ENCODE measurements at regions not wholly inside any gene's neighbourhood (a gene's known extent, or its start where the extent isn't known, plus 50 kb on each side); places are given as distances from the start of the nearest gene placed in this dataset.

- no peak for ATAC-seq
- no peak for TF ChIP-seq GLIS3 (CRISPR knock-in tag; IDR thresholded peaks at IDR 0.05)
Observed at GRCh38 chr11:28483072-28483867, 375.1 kb downstream of the METTL15 start.

DNA sequence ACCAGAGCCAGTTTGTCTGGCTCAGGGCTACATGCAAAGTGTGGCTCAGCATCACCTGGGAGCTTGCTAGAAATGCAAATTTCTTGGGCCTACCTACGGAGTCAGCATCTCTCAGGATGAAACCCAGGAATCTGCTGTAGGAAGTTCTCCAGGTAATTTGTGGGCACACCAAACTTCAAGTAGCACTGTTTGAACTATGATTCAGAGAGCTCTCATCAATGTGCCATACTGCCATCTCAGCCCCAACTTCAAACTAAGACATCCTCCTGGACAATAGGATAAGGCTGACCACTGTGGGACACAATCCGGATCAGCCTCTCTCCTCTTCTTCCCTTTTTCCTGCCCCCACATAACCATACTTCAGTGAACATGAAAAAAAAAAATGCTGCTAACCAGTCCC, 374.5 kb downstream of the METTL15 start:
- no peak for ATAC-seq

DNA sequence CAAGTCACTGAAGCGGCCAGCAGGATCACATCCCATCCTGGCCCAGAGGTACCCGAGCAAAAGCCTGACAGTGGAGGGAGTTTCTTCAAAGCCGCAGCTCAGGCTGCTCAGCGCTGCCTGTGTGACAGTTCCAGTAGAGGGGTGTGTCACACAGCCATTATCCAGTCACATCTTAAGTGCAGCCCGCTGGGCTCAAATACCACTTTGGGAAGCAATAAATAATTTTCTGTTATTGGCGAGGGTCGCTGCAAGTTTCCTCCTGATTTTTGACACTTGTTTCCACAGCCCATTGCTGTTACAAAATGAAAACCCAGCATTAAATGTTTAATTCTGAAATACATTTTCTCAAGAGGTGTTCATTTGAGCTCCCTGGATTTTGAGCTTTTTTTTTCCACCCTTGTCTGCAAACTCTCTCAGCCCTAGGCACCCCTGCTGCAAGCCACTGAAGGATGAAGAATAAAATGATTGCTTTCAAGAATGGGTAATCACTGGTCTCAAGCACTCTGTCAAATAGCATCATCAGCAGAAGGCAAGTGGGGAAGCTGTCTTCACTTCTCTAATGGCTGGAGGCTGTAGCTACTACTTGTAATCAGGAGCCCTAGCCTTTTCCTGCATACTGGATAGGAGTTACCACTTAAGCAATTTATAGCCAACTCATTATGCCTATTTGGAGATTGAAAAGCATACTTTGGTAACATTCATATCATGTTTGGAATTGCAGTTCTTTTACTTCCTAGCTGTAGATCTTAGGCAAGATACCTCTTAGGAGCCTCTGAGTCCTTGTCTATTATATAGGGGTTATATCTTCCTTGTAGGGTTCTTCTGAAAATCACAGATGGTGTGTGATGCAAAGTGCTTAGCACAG, 373.7 kb downstream of the METTL15 start:
- ATAC-seq, result no peak
- TF ChIP-seq CSRNP3 (CRISPR knock-in tag; IDR thresholded peaks at IDR 0.05) (no peak), PPARA (CRISPR knock-in tag; IDR thresholded peaks at IDR 0.05; ENCODE audit: borderline replicate concordance) (no peak), GLIS3 (CRISPR knock-in tag; IDR thresholded peaks at IDR 0.05) (no peak), ZNF565 (CRISPR knock-in tag; conservative IDR thresholded peaks at IDR 0.05; ENCODE audit: low read depth) (no peak), ESRRG (CRISPR knock-in tag; IDR thresholded peaks at IDR 0.05) (no peak), ZFP3 (CRISPR knock-in tag; IDR thresholded peaks at IDR 0.05) (no peak), POU6F1 (CRISPR knock-in tag; IDR thresholded peaks at IDR 0.05; ENCODE audit: borderline replicate concordance, low read depth) (no peak), BACH2 (CRISPR knock-in tag; IDR thresholded peaks at IDR 0.05; ENCODE audit: borderline replicate concordance) (no peak), CSDC2 (CRISPR knock-in tag; IDR thresholded peaks at IDR 0.05) (no peak), RARB (CRISPR knock-in tag; IDR thresholded peaks at IDR 0.05) (no peak), CREB5 (CRISPR knock-in tag; IDR thresholded peaks at IDR 0.05; ENCODE audit: low read depth) (no peak)

More for the DNA sequence above, 374.5 kb downstream of the METTL15 start:
- TF ChIP-seq, protein P1, sequence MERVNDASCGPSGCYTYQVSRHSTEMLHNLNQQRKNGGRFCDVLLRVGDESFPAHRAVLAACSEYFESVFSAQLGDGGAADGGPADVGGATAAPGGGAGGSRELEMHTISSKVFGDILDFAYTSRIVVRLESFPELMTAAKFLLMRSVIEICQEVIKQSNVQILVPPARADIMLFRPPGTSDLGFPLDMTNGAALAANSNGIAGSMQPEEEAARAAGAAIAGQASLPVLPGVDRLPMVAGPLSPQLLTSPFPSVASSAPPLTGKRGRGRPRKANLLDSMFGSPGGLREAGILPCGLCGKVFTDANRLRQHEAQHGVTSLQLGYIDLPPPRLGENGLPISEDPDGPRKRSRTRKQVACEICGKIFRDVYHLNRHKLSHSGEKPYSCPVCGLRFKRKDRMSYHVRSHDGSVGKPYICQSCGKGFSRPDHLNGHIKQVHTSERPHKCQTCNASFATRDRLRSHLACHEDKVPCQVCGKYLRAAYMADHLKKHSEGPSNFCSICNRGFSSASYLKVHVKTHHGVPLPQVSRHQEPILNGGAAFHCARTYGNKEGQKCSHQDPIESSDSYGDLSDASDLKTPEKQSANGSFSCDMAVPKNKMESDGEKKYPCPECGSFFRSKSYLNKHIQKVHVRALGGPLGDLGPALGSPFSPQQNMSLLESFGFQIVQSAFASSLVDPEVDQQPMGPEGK (CRISPR knock-in tag; IDR thresholded peaks at IDR 0.05; ENCODE audit: borderline replicate concordance), result no peak
- TF ChIP-seq POU6F1 (CRISPR knock-in tag; IDR thresholded peaks at IDR 0.05; ENCODE audit: borderline replicate concordance, low read depth) (no peak), TOX (CRISPR knock-in tag; IDR thresholded peaks at IDR 0.05; ENCODE audit: borderline replicate concordance) (no peak), ZNF565 (CRISPR knock-in tag; conservative IDR thresholded peaks at IDR 0.05; ENCODE audit: low read depth) (no peak), ESRRG (CRISPR knock-in tag; IDR thresholded peaks at IDR 0.05) (no peak), ZNF70 (CRISPR knock-in tag; IDR thresholded peaks at IDR 0.05) (no peak), RARB (CRISPR knock-in tag; IDR thresholded peaks at IDR 0.05) (no peak), GLIS3 (CRISPR knock-in tag; IDR thresholded peaks at IDR 0.05) (no peak), ISL1 (CRISPR knock-in tag; IDR thresholded peaks at IDR 0.05) (no peak), TCF4 (CRISPR knock-in tag; IDR thresholded peaks at IDR 0.05; ENCODE audit: borderline replicate concordance) (no peak), ZC3H10 (CRISPR knock-in tag; IDR thresholded peaks at IDR 0.05) (no peak), ZFP30 (CRISPR knock-in tag; IDR thresholded peaks at IDR 0.05) (no peak), CREB5 (CRISPR knock-in tag; IDR thresholded peaks at IDR 0.05; ENCODE audit: low read depth) (no peak), CSRNP3 (CRISPR knock-in tag; IDR thresholded peaks at IDR 0.05) (no peak), BACH2 (CRISPR knock-in tag; IDR thresholded peaks at IDR 0.05; ENCODE audit: borderline replicate concordance) (no peak), CSDC2 (CRISPR knock-in tag; IDR thresholded peaks at IDR 0.05) (no peak), ARNTL (CRISPR knock-in tag; IDR thresholded peaks at IDR 0.05; ENCODE audit: borderline replicate concordance, low read depth) (no peak), ZNF8 (CRISPR knock-in tag; IDR thresholded peaks at IDR 0.05) (no peak), SNAI2 (CRISPR knock-in tag; IDR thresholded peaks at IDR 0.05) (no peak)
